Astrocyte (in vitro differentiated cells and primary cell): ENCODE measurements at regions not wholly inside any gene's neighbourhood (a gene's known extent, or its start where the extent isn't known, plus 50 kb on each side); places are given as distances from the start of the nearest gene placed in this dataset.

Experiments
- DNase-seq: peaks from one replicate; pipeline ENCODE4 v3.0.0-alpha.2; 2010; ENCODE audit warnings: low read depth
- FAIRE-seq: peaks from 2 replicates; lab custom pipeline; 2011; peaks lifted over from hg19 to GRCh38; lab: Jason Lieb, UNC
- H2AFZ ChIP-seq: 2 replicates; pipeline ENCODE4 v1.6.0; 2012; ENCODE audit warnings: low read depth, low read length, inconsistent platforms
- H3K27ac ChIP-seq: 2 replicates; pipeline ENCODE4 v1.5.1; 2011; ENCODE audit warnings: low read depth, low read length, inconsistent platforms
- H3K27me3 ChIP-seq: 2 replicates; pipeline ENCODE4 v1.6.0; 2011; ENCODE audit warnings: low read length, inconsistent platforms; ENCODE audit not compliant: insufficient read depth
- H3K36me3 ChIP-seq: 2 replicates; pipeline ENCODE4 v1.5.1; 2011; ENCODE audit warnings: low read length, inconsistent platforms; ENCODE audit not compliant: insufficient read depth
- H3K4me1 ChIP-seq: 2 replicates; pipeline ENCODE4 v1.5.1; 2011; ENCODE audit warnings: low read length, inconsistent platforms; ENCODE audit not compliant: insufficient read depth
- H3K4me2 ChIP-seq: 2 replicates; pipeline ENCODE4 v1.6.0; 2012; ENCODE audit warnings: low read length, inconsistent platforms
- H3K4me3 ChIP-seq: 2 replicates; pipeline ENCODE4 v1.5.1; 2011; ENCODE audit warnings: low read depth, mild to moderate bottlenecking, low read length, inconsistent platforms; ENCODE audit not compliant: insufficient read depth
- H3K79me2 ChIP-seq: 2 replicates; pipeline ENCODE4 v1.6.0; 2012; ENCODE audit warnings: mild to moderate bottlenecking, low read length, inconsistent platforms; ENCODE audit not compliant: insufficient read depth
- H3K9ac ChIP-seq: 2 replicates; pipeline ENCODE4 v1.6.0; 2012; ENCODE audit warnings: mild to moderate bottlenecking, low read length, inconsistent platforms
- H3K9me3 ChIP-seq: 2 replicates; pipeline ENCODE4 v1.5.1; 2012; ENCODE audit warnings: low read depth, mild to moderate bottlenecking, low read length, inconsistent platforms; ENCODE audit not compliant: insufficient read depth
- H4K20me1 ChIP-seq: 2 replicates; pipeline ENCODE4 v1.6.0; 2012; ENCODE audit warnings: low read length, inconsistent platforms; ENCODE audit not compliant: insufficient read depth
- H3K27ac Mint-ChIP-seq: one replicate; pipeline ENCODE4 v1.8.0; 2021; ENCODE audit warnings: mild to moderate bottlenecking, mixed read lengths; ENCODE audit not compliant: unreplicated experiment
- H3K27me3 Mint-ChIP-seq: one replicate; pipeline ENCODE4 v1.8.0; 2021; ENCODE audit warnings: low read depth, mixed read lengths; ENCODE audit not compliant: unreplicated experiment
- H3K36me3 Mint-ChIP-seq: one replicate; pipeline ENCODE4 v1.8.0; 2021; ENCODE audit warnings: low read depth, mixed read lengths; ENCODE audit not compliant: unreplicated experiment
- H3K4me1 Mint-ChIP-seq: one replicate; pipeline ENCODE4 v1.8.0; 2021; ENCODE audit warnings: low read depth, mixed read lengths; ENCODE audit not compliant: unreplicated experiment
- H3K4me3 Mint-ChIP-seq: one replicate; pipeline ENCODE4 v1.8.0; 2021; ENCODE audit warnings: mild to moderate bottlenecking, moderate library complexity, mixed read lengths; ENCODE audit not compliant: unreplicated experiment
- H3K9me3 Mint-ChIP-seq: one replicate; pipeline ENCODE4 v1.8.0; 2021; ENCODE audit warnings: mild to moderate bottlenecking, mixed read lengths; ENCODE audit not compliant: unreplicated experiment
- EZH2 ChIP-seq: IDR thresholded peaks from 2 replicates; pipeline ENCODE4 v1.6.1; 2012; ENCODE audit warnings: mild to moderate bottlenecking, low read length, inconsistent platforms; ENCODE audit not compliant: insufficient read depth
- TF ChIP-seq, protein P1 (sequence below): IDR thresholded peaks from 2 replicates; pipeline ENCODE4 v1.5.1; 2011; ENCODE audit warnings: low read depth, mild to moderate bottlenecking, inconsistent platforms, low read length, moderate library complexity; ENCODE audit not compliant: insufficient read depth

DNA sequence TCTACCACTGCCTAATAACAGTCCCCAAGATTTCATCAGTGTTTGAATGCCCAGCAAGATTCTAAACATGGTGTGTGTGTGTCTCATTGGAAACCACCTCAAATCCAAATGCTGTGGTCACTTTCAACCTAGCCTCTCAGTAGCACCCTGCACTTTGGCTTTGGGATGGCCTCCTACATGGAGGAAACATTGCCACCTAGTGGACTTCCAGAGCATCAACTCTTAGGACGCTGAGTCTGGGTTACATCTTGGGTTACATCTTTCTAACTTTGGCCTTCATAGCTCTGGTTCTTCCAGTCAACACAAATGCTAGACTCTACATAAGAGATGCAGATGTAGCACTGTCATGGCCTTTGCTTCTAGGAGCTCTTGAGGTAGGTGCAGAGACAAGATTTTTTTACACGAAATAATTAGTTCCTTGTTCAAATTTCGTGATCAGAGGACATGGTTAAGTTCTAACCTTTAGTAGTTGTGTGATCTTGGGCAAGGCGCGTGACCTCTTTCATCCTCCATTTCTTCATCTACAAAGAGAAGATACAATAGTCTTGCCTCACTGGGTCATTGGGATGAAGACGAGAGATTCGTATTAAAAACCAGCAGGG lies 113.5 kb upstream of the VASH1 start:
- H3K27ac Mint-ChIP-seq: no peak overlapping the region
- peak; percentile 20 for FAIRE-seq
- no peak overlapping the region for H3K4me3 ChIP-seq
- no peak overlapping the region for H3K4me3 Mint-ChIP-seq
- H3K27me3 Mint-ChIP-seq: peaks cover 21% of the 10 kb centered on the region
- H3K9me3 Mint-ChIP-seq: no peaks in the 10 kb centered on the region
- H3K27ac ChIP-seq: no peak overlapping the region
- H3K79me2 ChIP-seq: no peaks in the 10 kb centered on the region
- H3K4me1 ChIP-seq: no peaks in the 10 kb centered on the region
- H3K9ac ChIP-seq: no peak overlapping the region
- no peaks in the 10 kb centered on the region for H3K36me3 Mint-ChIP-seq
- DNase-seq: peak; percentile 36
- no peaks in the 10 kb centered on the region for H3K9me3 ChIP-seq
- peaks cover 7% of the 10 kb centered on the region for H3K27me3 ChIP-seq
- no peak overlapping the region for H3K4me2 ChIP-seq
- TF ChIP-seq, protein P1, sequence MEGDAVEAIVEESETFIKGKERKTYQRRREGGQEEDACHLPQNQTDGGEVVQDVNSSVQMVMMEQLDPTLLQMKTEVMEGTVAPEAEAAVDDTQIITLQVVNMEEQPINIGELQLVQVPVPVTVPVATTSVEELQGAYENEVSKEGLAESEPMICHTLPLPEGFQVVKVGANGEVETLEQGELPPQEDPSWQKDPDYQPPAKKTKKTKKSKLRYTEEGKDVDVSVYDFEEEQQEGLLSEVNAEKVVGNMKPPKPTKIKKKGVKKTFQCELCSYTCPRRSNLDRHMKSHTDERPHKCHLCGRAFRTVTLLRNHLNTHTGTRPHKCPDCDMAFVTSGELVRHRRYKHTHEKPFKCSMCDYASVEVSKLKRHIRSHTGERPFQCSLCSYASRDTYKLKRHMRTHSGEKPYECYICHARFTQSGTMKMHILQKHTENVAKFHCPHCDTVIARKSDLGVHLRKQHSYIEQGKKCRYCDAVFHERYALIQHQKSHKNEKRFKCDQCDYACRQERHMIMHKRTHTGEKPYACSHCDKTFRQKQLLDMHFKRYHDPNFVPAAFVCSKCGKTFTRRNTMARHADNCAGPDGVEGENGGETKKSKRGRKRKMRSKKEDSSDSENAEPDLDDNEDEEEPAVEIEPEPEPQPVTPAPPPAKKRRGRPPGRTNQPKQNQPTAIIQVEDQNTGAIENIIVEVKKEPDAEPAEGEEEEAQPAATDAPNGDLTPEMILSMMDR: peak; percentile 88
- no peak for TF ChIP-seq EZH2
- H3K36me3 ChIP-seq: no peaks in the 10 kb centered on the region
- no peaks in the 10 kb centered on the region for H4K20me1 ChIP-seq
- no peak overlapping the region for H2AFZ ChIP-seq
- H3K4me1 Mint-ChIP-seq: no peaks in the 10 kb centered on the region

DNA sequence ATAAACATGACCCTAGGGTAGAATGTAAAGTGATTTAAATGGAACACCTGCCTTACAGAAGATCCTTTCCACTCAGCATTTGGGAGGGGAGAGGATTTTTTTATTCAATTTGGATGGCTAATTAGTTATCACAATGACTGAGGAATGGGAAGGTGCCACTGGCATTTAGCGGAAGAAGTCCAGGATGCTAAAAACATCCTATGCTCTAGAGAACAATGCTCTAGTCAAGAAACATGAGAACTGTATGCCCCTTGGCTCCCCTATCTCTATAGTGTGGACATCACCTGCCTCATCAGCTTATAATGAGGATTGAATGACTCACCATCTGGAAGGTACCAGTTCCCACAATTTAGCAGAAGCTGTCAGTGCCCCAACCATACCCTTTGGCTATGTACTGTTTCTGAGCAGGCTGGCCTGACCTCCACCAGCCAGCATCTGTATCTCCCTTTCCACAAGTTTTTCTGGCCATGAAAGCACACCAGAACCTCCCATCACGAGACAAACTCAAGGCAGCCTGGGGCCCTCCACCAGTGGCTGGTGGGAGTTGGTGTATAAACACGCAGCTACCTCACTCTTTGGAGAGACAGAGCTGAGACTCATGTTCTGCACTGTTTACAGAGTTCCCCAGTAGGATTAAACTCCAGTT lies 109.7 kb upstream of the VASH1 start:
- H3K27ac ChIP-seq: no peak overlapping the region
- no peaks in the 10 kb centered on the region for H3K4me1 ChIP-seq
- peaks cover 19% of the 10 kb centered on the region for H3K27me3 Mint-ChIP-seq
- H3K4me1 Mint-ChIP-seq: no peaks in the 10 kb centered on the region
- no peaks in the 10 kb centered on the region for H3K79me2 ChIP-seq
- no peaks in the 10 kb centered on the region for H3K27me3 ChIP-seq
- no peak overlapping the region for H2AFZ ChIP-seq
- no peak overlapping the region for H3K4me3 Mint-ChIP-seq
- no peak overlapping the region for H3K4me3 ChIP-seq
- H3K9ac ChIP-seq: no peak overlapping the region
- DNase-seq (no peak), FAIRE-seq (no peak)
- H3K4me2 ChIP-seq: no peak overlapping the region
- H3K9me3 Mint-ChIP-seq: peaks cover 4% of the 10 kb centered on the region
- no peaks in the 10 kb centered on the region for H3K9me3 ChIP-seq
- H3K27ac Mint-ChIP-seq: no peak overlapping the region
- H3K36me3 Mint-ChIP-seq: no peaks in the 10 kb centered on the region
- H4K20me1 ChIP-seq: no peaks in the 10 kb centered on the region
- no peaks in the 10 kb centered on the region for H3K36me3 ChIP-seq
- no peak for TF ChIP-seq EZH2
- TF ChIP-seq, protein P1: no peak
